ENCODE measurements at regions not wholly inside any gene's neighbourhood (a gene's known extent, or its start where the extent isn't known, plus 50 kb on each side); places are given as distances from the start of the nearest gene placed in this dataset.
A peak's percentile ranks its signal among the peaks of the same experiment; 100 is the strongest.

DNA sequence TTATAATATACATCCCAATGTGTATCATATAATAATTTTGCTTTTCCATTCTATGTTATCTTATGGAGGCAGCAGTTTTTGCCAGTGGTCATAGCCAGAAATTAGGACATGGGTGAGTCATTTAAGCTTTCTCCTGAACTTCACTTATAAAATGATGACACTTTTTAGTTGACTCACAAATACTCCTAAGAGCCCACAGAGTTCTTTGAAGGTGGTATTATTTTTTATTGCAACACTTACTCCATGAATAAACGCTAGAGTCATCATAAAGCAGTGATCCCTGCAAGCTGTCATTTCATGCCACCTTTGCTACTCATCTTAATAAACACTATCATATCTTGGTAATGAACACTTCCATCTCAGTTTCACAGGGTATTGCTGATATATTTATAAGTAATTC lies 69.9 kb upstream of the MAPRE2 start:
- TF ChIP-seq GATA1 (IDR thresholded peaks at IDR 0.05; ENCODE audit: low read depth, low read length) (no peak), POLR2A (IDR thresholded peaks at IDR 0.05; ENCODE audit: low read length) (no peak)
- no peak for DNase-seq

DNA sequence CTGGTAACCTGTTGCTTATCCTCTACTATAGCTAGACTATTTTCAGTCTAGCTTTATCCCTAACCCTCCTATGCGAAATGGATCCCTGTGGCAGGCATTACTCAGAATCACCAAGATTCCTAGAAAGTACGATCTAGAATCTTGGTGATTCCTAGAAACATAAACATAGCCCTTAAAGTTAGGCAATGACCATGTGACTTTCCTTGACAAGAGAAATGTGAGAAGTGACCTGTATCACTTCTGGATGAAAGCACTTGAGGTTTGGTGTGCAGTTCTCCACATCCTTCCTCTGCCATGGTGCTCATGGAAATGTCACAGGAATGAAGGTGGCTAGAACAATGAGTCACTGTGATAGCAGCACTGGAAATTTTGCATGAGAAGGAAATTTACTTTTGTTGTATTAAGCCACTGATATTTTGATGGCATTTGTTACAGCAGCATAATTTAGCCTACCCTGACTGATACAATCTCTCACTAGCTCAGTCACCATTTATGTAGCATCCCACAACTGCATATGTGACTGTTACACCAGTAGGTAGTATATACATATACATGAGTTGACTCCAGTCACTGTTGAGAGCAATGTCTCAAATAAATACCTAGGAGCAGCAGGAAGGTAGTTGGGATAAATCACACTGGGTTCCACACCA lies 68.3 kb upstream of the MAPRE2 start:
- no peak for DNase-seq
- TF ChIP-seq GATA1 (IDR thresholded peaks at IDR 0.05; ENCODE audit: low read depth, low read length) (no peak), POLR2A (IDR thresholded peaks at IDR 0.05; ENCODE audit: low read length) (no peak)

DNA sequence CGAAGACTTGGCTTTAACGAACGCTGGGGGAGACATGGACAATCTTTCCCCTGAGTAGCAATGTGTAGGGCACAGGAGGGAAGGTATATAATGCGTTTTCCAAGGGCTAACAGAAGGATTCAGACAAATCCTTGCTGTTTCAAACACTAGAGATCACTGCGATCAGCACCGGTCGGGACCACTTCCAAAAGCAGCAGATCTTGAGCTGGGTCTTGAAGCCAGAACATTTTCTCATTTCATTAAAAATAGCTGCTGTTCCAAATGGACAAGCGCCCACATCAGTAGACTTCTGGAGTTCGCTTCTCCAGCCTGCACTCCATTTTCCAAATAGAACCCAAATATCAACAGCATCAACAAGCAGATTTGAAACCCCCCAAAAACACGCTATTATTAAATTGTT lies 65.1 kb upstream of the MAPRE2 start:
- TF ChIP-seq GATA1 (IDR thresholded peaks at IDR 0.05; ENCODE audit: low read depth, low read length) (no peak), POLR2A (IDR thresholded peaks at IDR 0.05; ENCODE audit: low read length) (no peak)
- no peak for DNase-seq

DNA sequence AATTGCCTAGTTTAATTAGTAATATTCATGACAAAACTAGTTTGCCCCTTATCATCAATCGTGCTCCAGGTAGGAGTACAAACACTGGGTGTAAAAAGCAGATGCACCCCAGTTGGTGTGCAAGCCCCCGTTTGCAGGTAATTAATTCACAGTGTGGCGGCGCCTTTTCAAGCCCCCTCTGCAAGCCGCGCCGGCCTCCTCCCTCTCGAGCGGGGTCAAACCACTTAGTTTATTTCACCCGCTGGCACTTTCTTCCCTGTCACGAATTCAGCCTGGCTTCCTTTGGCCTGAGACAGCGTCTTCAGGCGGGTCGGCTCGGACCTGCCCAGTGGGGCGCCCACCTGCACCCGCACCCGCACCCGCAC lies 64.7 kb upstream of the MAPRE2 start:
- no peak for TF ChIP-seq POLR2A (IDR thresholded peaks at IDR 0.05; ENCODE audit: low read length)
- no peak for TF ChIP-seq GATA1 (IDR thresholded peaks at IDR 0.05; ENCODE audit: low read depth, low read length)
- DNase-seq = no peak

DNA sequence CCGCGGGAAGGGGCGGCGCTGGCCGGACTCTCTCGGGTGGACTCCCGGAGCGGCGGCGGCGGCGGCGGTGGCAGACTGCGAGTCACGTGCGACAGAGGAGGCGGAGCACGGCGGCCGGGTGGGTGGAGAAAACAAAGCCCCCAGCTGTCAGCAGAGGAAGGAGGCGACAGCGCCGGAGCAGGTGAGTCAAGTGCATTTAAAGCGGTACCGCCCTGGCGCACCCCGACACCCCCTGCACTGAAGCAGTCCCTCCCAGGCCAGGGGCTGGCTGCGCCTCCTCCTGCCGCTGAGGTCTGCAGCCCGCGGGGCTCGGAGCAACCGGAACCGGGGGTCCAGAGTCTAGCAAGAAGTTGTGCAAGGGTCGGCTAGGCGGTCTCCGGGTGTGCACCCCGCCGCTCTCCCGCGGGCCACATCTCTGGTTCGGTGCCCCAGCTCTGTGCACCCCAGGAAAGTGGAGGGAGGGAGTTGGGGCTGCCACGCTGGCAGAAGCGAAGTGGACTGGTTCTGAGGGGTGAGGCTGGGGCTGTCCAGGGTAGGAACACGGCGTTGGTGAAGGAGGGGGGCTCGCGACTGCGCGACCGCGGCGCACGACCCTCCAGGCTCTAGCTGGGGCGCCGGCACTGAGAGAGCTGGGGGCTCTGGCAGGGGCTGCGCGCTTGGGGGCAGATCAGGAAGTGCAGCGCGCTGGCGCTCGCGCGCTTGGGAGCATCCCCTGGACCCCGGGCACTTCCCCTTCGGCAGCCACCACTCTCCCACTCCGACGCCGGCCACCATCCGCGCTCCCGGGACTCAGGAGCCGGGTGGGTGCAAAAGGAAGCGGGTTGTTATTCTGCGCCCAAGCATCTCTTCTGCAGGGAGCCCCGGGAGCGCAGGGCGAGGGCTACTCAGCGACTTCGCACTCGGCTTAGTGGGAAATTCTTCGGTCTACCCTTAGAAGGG lies 64.0 kb upstream of the MAPRE2 start:
- TF ChIP-seq POLR2A (IDR thresholded peaks at IDR 0.05; ENCODE audit: low read length) (no peak), GATA1 (IDR thresholded peaks at IDR 0.05; ENCODE audit: low read depth, low read length) (no peak)
- peak; percentile 83 to 85 for DNase-seq

DNA sequence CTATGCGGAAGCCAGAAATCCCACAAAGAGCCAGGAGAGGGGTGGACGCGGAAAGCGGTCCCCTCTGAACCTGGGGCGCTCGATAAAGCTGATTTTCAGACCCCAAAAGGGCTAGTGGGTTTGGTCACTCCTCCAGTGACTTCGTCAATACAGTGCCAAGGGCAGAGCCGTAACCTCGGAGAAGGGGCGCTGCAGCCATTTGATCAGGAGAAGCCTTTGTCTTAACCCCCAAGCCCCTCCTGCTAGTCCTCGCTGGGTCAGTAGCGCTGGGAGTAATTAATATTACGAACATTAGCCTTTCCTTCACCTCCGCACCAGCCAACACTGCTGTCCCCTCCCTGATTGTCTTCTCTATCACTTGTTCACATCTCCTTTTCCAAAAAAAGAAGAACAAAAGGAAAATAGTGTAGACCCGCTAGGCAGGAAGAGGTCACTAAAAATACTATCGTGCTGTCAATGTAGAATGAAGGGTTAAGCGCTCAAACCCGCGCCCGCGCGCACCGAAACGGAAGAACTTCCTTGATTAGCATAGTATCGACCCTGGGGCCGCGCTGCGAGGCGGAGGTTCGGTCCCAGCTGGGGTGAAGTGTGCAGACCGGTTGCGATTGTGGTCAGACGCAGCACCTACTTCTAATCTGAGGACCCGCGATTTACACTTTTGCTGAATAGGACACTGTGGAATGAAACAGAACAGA lies 63.2 kb upstream of the MAPRE2 start:
- TF ChIP-seq GATA1 (IDR thresholded peaks at IDR 0.05; ENCODE audit: low read depth, low read length) (no peak), POLR2A (IDR thresholded peaks at IDR 0.05; ENCODE audit: low read length) (no peak)
- DNase-seq = peak; percentile 79 to 80

DNA sequence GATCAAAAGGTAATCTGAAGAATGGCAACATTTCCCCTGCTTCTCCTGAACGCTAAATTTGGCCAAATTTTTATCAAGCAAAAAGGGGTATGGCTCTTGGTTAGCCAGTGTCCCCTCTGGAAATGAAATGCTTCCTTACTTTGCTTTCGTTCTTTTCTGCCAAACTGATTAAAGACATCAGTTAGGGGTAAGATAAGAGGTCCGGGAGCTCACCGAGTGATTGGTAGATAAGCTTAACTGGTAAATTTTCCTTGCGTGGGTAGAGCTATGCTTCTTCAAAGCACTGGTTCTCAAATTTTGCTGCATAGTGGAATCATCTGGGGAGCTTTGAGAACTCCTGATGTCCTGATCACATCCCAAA lies 62.7 kb upstream of the MAPRE2 start:
- peak; percentile 54 to 66 for DNase-seq
- no peak for TF ChIP-seq POLR2A (IDR thresholded peaks at IDR 0.05; ENCODE audit: low read length)
- no peak for TF ChIP-seq GATA1 (IDR thresholded peaks at IDR 0.05; ENCODE audit: low read depth, low read length)

DNA sequence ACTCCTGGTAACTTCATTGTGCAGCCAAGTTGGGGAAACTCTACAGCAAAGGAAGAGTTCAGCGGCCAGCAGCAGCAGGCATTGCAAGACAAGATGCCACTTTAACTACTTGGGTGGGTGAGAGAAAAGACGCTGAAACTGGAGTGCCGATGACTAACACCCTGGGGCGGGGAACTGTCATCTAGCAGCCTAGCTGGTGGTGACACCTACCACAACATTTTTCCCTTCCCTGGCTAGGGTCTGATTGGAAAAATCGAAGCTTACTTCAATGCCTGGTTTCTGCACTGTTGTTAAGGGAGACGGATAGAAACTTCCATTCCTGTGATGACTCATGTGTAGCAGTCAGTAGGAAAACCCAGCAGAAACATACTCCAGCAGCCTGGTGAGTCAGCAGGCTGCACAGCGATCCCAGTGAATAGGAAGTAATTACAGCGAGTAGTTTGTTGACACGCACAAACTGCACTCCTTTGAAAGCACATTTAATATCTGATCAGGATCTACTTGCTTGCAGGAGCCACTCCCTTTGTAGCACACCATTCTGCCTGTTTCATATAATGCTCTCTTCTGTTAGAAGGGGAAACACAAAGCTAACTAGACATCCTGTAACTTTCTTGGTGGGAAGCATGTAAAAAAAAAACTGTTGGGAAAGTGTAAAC lies 62.1 kb upstream of the MAPRE2 start:
- DNase-seq = peak; percentile 85 to 92
- no peak for TF ChIP-seq POLR2A (IDR thresholded peaks at IDR 0.05; ENCODE audit: low read length)
- no peak for TF ChIP-seq GATA1 (IDR thresholded peaks at IDR 0.05; ENCODE audit: low read depth, low read length)

DNA sequence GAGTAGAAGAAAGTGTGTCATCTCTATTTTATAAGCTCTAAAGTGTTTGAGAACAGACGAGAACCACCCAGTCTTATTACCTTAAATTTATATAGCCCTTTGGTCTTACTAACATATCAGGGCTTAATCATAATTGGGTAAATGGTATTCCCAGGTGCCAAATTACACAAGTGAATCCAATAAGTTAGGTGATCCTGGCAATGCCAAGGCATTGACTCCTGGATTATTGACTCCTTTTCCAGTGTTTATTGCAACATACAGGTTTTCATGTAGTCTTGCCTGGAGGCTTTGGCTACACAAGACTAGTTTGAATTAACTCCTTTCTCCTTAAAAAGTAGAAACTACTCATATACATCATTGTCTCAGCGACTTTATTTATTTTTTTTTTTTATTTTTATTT lies 59.7 kb upstream of the MAPRE2 start:
- DNase-seq = no peak
- TF ChIP-seq POLR2A (IDR thresholded peaks at IDR 0.05; ENCODE audit: low read length) (no peak), GATA1 (IDR thresholded peaks at IDR 0.05; ENCODE audit: low read depth, low read length) (no peak)

DNA sequence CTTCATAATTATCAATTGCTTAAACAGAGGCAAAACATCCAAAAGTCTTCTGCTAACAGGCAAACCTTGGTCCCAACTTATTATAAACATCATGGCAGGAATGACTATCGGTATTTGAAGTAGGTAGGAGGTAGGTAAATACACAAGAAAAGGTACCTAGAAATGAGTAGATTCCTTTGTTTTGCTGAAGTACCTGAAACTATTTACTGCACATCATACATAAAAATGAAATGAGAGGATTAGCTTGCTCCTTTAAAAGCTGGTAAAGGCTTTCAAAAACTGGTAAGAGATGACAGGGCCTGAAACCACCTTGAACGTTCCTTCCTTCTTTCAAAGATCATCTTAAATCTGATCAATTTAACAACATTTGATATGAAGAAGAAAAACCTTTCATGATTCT lies 55.2 kb upstream of the MAPRE2 start:
- TF ChIP-seq POLR2A (IDR thresholded peaks at IDR 0.05; ENCODE audit: low read length) (no peak), GATA1 (IDR thresholded peaks at IDR 0.05; ENCODE audit: low read depth, low read length) (no peak)
- DNase-seq = no peak

DNA sequence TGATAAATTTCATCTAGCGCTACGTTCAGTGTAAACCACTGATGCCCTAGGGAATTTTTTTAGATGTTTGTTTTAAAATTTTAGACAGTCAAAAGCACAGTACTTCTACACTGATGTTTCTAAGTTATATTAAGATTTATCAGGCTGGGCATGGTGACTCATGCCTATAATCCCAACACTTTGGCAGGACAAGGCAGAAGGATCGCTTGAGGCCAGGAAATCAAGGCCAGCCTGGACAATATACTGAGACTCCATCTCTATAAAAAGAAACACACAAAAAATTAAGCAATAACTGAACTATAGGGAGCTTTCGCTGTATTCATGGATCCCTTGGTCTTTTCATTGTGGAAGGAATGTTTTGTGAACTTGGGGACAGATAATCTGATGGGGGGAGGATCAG lies 50.6 kb upstream of the MAPRE2 start:
- TF ChIP-seq POLR2A (IDR thresholded peaks at IDR 0.05; ENCODE audit: low read length) (no peak), GATA1 (IDR thresholded peaks at IDR 0.05; ENCODE audit: low read depth, low read length) (no peak)
- no peak for DNase-seq

DNA sequence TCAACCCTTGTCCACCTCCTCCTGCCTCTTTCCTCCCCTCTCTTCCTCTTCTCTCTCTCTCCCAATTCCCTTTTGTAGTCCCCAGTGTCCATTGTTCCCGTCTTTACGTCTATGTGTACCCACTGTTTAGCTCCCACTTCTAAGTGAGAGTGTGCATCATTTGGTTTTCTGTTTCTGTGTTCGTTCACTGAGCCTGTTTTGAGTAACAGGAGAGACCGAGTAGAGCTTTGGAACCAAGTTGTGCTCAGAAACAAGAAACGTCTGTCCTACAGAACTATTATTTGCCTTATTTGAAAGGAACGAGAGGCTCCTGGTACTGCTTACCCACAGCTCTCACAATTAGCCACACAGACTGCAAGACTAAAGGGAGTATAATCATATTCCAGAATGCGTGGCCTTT lies 50.1 kb upstream of the MAPRE2 start:
- TF ChIP-seq GATA1 (IDR thresholded peaks at IDR 0.05; ENCODE audit: low read depth, low read length) = no peak
- no peak for TF ChIP-seq POLR2A (IDR thresholded peaks at IDR 0.05; ENCODE audit: low read length)
- DNase-seq = no peak

All from erythroblast (primary cell).